ENCODE measurements at regions not wholly inside any gene's neighbourhood (a gene's known extent, or its start where the extent isn't known, plus 50 kb on each side); places are given as distances from the start of the nearest gene placed in this dataset.
A peak's percentile ranks its signal among the peaks of the same experiment; 100 is the strongest.
"Not testable (repeated sequence)": the region's sequence is repeated elsewhere in the genome, so short reads cannot be mapped to it uniquely, and the experiment has no call there.

DNA sequence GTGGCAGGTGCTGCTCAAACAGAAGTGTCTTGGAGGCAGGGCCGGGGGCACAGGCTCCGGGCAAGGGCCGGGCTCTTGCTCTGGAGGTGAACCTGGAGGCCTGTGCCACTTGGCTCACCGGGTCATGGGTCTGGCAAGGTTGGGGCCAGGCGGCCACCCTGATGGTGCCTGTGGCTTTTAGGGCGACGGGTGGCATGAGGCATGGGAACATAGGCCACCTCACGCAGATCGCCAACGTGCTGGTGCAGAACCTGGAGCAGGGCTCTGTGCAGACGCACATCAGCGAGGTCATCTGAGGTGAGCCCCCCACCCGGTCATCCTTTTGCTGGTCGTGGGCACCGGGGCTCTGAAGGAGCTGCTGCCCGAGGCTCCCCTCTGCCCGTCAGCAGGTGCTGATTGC is 202.7 kb downstream of the LIPI start:
- not testable (repeated sequence) for DNase-seq

DNA sequence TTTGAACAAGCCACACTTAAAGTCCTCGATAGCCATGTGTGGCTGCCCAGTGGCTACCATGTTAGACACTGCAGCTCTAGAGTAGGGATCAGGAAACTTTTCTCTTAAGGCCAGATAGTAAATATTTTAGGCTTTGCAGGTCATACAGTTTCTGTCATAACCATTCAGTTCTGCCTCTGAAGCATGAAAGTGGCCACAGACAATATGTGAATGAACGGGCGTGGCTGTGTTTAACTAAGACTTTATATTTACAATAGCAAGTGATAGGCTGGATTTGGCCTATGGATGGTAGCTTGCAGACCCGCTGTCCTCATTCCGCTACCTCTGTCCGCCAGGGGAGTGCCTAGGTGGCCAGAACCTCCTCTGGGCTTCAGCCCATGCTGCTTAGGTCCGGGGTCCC is 204.6 kb downstream of the LIPI start:
- not testable (repeated sequence) for DNase-seq

DNA sequence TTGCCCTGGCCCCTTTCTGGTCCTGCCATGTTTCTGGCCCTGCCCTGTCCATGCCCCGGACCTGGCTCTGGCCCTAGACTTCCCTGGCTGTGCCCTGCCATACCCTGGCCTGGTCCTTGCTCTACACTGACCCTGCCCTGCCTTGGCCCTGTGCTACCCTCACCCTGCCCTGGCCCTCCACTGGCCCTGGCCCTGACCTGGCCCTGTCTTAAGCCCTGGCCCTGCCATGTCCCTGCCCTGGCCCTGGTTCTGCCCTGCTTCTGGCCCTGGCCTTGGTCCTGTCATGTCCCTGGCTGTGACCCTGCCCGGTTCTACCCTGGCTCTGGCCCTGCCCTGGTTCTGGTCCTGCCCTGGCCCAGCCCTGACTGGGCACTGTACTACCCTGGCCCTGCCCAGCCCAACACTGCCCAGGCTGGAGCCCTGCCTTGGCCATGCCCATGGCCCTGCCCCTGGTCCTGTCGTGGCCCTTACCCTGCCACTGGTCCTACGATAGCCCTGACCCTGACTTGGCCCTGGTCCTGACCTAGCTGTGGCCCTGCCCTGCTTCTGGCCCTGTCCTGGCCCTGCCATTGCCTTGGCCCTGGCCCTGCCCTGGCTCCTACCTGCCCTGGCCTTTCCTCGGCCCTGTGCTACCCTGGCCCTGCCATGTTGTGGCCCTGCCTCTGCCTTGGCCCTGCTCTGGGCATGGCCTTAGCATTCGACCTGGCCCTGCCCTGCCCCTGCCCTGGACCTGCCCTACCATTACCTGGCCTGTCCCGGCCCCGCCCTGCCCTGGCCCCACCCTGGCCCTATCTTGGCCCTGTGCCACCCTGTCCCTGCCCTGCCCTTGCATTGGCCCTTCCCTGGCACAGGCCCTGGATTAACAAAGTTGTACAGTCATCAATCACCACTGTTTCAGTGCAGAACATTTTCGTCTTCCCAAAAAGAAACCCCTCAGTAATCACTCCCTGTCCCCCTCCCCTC is 223.5 kb downstream of the LIPI start:
- DNase-seq = not testable (repeated sequence)

DNA sequence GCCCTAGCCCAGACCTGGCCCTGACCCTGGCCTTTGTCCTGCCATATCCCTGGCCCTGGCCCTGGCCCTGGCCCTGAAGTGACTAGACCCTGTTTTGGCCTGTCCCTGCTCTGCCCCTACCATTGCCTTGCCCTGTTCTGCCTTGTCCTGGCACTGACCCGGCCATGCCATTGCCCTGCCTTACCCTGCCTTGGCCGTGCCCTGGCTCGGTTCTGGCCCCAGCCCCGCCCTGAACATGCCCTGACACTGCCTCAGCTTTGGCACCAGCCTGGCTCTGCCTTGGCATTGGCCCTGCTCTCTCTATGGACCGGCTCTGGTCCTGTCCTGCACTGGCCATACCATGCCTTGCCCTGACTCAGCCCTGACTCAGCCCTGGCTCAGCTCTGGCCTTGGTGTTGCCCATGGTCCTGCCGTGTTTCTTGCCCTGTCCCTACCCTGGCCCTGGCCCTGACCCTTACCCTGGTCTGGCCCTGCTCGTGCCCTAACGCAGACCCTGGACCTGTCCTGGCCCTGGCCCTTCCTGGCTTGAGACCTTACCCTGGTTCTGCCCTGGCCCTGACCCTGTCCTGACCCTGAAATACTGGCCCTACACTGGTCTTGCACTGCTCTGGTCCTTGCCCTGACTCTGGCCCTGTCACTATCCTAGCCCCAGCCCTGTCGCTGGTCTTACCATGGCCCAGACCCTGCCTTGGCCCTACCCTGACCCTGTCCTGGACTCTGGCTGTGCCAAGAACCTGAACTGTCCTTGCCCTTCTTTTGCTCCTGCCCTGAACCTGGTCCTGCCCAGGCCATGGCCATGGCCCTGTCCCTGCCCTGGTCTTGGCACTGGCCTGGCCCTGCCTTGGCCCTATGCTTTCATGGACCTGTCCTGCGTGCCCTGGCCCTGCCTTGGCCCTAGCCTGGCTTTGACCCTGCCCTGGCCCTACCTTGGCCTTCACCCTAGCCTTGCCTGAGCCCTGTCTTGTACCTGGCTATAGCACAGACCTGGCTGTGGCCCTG is 224.6 kb downstream of the LIPI start:
- not testable (repeated sequence) for DNase-seq

DNA sequence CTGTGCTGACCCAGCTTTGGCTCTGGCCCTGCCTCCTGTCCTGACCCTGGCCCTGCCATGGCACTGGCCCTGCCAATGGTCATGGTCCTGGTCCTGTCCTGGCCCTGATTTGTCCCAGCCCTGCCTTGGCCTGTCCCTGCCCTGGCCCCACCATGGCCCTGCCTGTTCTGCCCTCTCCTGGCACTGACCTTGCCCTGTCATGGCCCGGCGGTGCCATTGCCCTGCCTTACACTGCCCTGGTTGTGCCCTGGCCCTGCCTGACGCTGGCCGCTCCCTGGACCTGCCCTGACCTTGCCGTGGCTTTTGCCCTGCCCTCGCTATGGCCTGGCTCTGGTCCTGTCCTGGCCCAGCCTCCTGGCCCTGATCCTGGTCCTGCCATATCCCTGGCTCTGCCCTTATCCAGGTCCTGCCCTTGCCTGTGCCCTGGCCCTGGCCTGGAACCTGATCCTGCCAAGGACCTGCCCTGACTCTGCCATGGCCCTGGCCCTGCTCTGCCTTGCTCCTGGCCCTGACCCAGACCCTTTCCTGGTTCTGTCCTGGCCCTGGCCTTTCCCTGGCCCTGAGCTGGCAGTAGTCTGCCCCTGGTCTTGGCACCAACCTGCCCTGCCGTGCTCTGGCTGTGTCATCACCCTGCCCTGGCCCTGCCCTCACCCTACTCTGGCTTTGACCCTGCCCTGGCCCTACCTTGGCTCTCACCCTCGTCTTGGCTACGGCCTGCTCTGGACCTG is 225.5 kb downstream of the LIPI start:
- not testable (repeated sequence) for DNase-seq

DNA sequence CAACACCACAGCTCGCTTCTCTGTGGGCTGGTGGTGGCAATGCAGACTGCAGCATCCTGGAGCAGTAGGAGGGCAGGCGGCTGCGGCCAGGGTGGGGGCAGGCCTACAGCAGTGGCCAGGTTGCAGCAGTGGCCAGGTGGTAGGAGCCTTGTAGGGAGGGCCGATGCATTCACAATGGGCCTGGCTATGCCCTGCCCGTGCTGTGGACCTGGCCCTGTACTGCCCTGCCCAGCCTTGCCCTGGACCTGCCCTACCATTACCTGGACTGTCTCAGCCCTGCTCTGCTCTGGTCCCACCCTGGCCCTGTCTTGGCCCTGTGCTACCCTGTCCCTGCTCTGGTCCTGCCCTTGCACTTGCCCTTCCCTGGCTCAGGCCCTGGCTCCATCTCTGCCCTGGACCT is 226.0 kb downstream of the LIPI start:
- DNase-seq = not testable (repeated sequence)

DNA sequence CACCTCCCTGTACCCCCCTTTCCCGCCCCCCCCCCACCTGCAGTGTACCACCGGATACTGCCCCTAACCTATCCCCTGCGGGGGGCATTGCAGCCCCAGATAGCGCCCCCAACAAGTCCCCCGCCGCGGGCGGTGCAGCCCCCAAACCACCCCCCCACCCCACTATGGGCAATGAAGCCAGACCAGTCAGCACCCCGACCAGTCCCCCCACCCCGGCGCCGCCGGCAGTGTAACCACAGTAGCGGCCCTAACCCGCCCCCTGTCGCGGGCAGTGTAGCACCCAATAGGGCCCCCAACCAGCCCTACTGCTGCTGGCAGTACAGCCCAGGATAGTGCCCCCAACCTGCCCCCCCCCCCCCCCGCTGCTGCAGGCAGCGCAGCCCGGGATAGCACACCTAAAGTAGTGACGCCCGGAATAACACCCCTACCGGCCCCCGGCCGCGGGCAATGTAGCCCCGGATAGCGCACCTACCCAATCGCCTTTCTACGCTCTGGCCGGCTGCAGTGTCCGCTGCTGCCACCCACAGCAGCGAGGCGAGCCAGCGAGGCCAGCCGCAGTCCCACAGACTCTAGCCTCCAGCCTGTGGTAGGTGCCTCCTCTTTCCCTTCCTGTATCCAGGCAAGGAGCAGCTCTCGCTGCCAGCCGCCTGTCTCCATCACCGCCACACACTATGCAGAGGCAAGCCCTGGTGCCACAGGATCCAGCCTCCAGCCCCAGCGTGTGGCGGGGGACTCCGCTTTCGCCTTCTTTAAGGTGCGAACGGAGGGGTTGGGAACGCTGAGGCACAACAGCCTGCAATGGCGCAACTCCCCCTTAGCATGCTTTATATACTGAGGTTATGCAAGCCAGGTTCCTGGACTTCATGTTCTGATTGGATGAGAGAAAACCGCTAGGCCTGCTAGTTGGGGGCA is 229.3 kb downstream of the LIPI start:
- not testable (repeated sequence) for DNase-seq

DNA sequence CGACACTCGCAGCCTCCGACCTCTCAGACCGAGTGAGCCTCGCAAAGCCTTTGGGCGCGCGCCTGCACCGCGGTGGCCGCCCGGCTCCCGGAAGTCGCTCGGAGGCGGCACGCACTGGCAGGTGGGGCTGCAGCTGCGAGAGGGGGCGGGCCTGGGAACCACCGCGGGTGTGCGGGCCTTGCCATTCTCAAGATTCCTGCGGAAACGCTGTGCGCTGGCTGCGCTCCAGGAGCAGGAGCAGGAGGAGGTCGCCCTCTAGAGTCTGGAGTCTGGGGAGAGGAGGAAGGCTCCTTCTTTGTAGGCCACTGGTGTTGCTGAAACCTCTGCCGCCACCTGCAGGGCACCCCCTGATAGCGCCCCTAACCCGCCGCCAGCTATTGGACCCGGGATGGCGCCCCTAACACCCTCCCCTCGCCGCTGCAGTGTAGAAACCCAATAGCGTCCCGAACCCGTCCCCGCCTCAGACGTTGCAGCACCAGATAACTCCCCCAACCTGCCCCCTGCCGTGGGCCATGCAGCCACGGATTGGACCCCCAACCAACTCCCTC is 230.6 kb downstream of the LIPI start:
- DNase-seq = peak; percentile 8

DNA sequence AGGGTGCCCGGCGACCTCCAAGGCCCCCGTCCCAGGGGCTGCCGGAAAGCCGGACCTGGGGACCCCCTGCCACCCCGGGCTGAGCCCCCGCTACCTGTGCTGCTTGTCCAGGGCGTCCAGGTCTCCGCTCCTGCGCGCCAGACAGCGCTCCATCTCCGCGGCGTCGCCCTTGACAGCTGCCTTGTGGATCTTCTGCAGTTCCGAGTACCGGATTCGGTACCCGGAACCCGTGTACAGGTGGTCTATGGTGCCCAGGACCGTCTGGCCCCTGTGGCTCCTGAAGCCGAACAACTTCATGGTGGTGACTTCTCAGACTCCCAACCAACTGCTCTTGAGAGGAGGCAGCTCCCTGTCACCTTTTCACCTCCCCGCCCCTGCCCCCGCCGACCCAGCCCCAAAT is 231.1 kb downstream of the LIPI start:
- not testable (repeated sequence) for DNase-seq

DNA sequence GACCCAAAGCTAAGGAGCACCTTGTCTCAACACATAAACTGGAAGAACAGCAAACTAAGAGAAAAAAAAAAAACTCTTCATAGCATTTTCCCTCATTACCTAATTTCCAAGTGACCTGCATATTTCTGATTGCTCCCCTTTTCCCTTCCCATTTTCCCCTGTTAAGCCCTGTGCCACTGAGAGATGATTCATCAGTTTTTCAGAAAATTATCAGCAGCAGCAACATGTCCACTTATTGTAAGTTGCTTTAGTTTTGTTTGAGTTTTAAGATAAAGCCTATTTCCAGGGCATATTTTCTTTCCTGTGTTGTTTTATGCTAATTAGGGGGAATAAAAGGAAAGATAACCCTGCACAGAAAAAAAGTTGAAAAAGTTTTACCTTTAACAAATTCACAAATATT is 236.2 kb downstream of the LIPI start:
- not testable (repeated sequence) for DNase-seq

DNA sequence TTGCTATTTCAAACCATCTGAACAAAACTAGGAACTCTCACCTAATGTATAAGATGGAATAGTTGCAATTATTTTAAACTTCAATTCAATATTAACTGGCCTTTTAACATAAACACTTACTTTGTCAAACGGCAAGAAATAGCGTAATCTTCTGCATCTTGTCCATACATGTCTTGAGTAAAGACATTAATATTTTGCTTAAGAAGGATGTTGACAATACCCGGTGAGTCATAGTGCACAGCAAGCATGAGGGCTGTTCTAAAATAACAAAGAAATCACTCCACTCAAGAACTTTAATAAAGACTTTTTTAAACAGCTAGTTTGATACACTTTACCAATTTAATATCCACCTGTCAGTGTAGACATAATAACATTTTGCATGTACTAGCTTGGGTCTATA is 240.9 kb downstream of the LIPI start:
- not testable (repeated sequence) for DNase-seq

DNA sequence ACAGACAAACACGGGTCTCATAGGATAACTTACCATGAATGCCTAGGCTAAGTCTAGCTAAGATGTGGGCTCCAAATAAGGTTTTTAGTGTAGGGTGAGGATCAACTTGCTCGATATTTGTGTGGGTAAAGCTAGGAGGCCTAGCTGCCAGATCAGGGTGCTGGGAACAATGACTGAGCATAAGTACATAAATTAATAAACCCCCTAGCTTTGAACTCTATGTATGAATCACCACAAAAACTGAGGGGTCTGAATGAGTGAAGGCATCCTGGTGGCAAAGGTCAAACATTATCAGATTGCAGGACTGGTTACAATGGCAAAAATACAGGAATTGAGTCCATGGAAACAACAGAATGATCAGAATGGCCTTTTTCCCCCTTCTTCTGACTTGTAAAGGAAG is 241.8 kb downstream of the LIPI start:
- not testable (repeated sequence) for DNase-seq

DNA sequence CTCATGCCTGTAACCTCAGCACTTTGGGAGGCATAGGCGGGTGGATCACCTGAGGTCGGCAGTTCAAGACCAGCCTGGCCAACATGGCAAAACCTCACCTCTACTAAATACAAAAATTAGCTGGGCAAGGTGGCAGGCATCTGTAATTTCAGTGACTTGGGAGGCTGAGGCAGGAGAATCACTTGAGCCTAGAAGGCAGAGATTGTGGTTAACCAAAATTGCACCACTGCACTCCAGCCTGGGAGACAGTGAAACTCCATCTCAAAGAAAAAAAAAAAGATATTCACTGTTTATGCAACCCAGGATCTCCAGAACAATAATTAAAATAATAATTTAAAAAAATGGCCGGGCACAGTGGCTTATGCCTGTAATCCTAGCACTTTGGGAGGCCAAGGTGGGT is 247.5 kb downstream of the LIPI start:
- not testable (repeated sequence) for DNase-seq

DNA sequence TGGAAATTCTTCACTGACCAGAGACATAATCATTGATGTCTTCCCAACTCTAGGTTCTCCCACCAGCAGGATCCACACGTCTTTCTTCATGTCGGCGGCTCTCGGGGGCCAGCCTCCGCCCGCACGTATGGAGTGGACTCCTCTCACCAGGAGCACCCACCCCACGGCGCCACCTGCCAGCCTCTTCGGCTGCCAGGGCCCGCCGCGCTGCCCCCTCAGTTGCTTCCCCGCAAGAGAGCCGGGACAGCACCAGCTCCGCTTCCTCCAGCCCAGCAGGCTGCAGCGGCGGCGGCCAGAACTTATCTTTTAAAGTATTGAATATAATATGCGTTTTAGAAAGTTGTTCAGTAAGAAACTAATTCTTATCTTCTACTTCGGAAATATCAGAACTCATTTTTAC is 273.5 kb downstream of the LIPI start:
- no peak for DNase-seq

DNA sequence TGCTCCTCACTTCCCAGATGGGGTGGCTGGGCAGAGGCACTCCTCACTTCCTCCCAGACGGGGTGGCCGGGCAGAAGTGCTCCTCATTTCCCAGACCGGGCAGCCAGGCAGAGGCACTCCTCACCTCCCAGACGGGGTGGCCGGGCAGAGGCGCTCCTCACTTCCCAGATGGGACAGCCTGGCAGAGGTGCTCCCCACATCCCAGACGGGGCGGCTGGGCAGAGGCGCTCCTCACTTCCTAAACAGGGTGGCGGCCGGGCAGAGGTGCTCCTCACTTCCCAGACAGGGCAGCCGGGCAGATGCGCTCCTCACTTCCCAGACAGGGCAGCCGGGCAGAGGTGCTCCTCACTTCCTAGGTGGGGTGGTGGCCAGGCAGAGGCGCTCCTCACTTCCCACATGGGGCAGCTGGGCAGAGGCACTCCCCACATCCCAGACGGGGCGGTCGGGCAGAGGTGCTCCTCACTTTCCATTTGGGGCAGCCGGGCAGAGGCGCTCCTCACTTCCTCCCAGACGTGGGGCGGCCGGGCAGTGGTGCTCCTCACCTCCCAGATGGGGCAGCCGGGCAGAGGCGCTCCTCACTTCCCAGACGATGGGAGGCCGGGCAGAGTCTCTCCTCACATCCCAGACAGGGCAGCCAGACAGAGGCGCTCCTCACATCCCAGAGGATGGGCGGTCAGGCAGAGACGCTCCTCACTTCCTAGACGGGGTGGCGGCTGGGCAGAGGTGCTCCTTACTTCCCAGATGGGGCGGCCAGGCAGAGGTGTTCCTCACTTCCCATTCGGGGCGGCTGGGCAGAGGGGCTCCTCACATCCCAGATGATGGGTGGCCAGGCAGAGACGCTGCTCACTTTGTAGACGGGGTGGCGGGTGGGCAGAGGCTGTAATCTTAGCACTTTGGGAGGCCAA is 274.5 kb downstream of the LIPI start:
- DNase-seq = not testable (repeated sequence)

DNA sequence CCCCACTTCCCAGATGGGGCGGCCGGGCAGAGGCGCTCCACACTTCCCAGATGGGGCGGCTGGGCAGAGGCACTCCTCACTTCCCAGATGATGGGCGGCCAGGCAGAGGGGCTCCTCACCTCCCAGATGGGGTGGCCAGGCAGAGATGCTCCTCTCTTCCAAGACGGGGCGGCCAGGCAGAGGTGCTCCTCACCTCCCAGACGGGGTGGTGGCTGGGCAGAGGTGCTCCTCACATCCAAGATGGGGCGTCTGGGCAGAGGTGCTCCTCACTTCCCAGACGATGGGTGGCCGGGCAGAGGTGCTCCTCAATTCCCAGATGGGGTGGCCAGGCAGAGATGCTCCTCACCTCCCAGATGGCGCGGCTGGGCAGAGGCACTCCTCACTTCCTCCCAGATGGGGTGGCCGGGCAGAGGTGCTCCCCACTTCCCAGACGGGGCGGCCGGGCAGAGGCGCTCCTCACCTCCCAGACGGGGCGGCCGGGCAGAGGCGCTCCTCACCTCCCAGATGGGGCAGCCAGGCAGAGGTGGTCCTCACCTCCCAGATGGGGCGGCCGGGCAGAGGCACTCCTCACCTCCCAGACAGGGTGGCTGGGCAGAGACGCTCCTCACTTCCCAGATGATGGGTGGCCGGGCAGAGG is 275.2 kb downstream of the LIPI start:
- DNase-seq = not testable (repeated sequence)

DNA sequence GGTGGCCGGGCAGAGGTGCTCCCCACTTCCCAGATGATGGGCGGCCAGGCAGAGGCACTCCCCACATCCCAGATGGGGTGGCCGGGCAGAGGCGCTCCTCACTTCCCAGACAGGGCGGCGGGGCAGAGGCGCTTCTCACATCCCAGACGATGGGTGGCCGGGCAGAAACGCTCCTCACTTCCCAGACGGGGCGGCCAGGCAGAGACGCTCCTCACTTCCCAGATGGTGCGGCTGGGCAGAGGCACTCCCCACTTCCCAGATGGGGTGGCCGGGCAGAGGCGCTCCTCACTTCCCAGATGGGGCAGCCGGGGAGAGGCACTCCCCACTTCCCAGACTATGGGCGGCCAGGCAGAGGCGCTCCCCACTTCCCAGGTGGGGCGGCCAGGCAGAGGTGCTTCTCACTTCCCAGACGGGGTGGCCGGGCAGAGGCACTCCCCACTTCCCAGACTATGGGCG is 275.8 kb downstream of the LIPI start:
- not testable (repeated sequence) for DNase-seq

DNA sequence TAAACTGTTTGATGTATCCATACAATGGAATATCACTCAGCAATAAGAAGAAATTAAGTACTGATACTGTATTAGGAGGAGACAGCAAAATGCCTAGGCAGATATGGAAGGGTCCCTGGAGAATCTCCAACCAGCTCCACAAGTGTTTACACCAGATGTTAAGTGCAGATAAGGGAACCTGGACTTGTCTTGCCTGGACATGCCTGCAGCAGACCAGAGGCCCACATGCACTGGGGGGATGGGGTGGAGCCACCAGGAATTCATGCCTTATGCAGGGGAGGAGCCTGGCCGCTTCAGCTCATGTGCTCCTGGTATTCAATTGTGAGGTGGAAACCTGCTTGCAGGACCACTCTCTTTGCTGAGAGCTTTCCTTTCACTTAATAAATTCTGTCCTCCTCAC is 287.6 kb downstream of the LIPI start:
- DNase-seq = not testable (repeated sequence)

DNA sequence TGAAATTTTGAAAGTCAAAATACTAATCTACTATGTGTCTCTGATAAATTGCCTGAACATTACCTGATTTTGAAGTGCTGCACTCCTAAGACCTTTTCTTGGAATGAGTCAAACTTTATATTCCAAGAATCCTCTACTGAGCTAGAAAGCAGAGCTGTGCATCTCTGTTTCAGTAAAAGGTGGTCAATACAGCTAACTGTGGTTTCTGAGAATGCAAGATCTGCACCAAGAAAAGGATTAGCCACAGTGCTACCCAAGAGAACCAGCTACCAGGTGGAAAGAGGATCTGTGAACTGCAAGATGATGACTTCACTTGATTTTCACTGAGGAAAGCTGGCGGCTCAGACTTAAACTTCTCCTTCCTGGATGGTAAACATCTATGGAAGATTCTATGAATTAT is 289.3 kb downstream of the LIPI start:
- not testable (repeated sequence) for DNase-seq

All from CD4-positive, alpha-beta T cell treated with Interleukin-21 for 1 hour (primary cell).